Kidney (tissue), 13 donors: ENCODE measurements at regions not wholly inside any gene's neighbourhood (a gene's known extent, or its start where the extent isn't known, plus 50 kb on each side); places are given as distances from the start of the nearest gene placed in this dataset.

Experiments
- DNase-seq, 5 donors: peaks; one replicate each; pipeline ENCODE4 v3.0.0-alpha.2; 2013 to 2020
- FAIRE-seq: peaks from 2 replicates; lab custom pipeline; 2012; peaks lifted over from hg19 to GRCh38; lab: Jason Lieb, UNC
- H3K27ac ChIP-seq, 2 donors: one replicate each; pipeline ENCODE4 v1.7.0; 2013; ENCODE audit warnings: low read depth in 2 of 2, low read length in 2 of 2, inconsistent platforms in 1 of 2
- H3K27me3 ChIP-seq: one replicate; pipeline ENCODE4 v1.7.1; 2013; ENCODE audit warnings: low read length, inconsistent platforms; ENCODE audit not compliant: control insufficient read depth, insufficient read depth
- H3K36me3 ChIP-seq, 3 donors: one replicate each; pipeline versions ENCODE4 v1.7.0 to v1.7.1; 2013; ENCODE audit warnings: low read length in 3 of 3, control low read depth in 1 of 3, inconsistent platforms in 1 of 3; ENCODE audit not compliant: insufficient read depth in 3 of 3, control insufficient read depth in 2 of 3
- H3K4me1 ChIP-seq, 3 donors: one replicate each; pipeline versions ENCODE4 v1.7.0 to v1.7.1; 2013; ENCODE audit warnings: low read length in 3 of 3, inconsistent platforms in 1 of 3, low read depth in 1 of 3; ENCODE audit not compliant: control insufficient read depth in 2 of 3, insufficient read depth in 2 of 3
- H3K4me3 ChIP-seq, 3 donors: one replicate each; pipeline versions ENCODE4 v1.7.0 to v1.8.1; 2013; ENCODE audit warnings: low read length in 3 of 3, control low read depth in 1 of 3, inconsistent platforms in 1 of 3
- H3K9ac ChIP-seq, 3 donors: one replicate each; pipeline versions ENCODE4 v1.7.0 to v1.7.1; 2013; ENCODE audit warnings: low read length in 3 of 3, control low read depth in 1 of 3, inconsistent platforms in 1 of 3
- H3K9me3 ChIP-seq, 3 donors: one replicate each; pipeline versions ENCODE4 v1.7.0 to v1.7.1; 2013; ENCODE audit warnings: low read length in 3 of 3, control low read depth in 1 of 3, inconsistent platforms in 1 of 3; ENCODE audit not compliant: control insufficient read depth in 2 of 3, insufficient read depth in 1 of 3
- CTCF ChIP-seq: IDR thresholded peaks from 3 replicates; pipeline ENCODE4 v1.5.1; 2012; ENCODE audit warnings: mild to moderate bottlenecking, moderate library complexity, borderline replicate concordance; ENCODE audit not compliant: insufficient read depth; ENCODE audit errors: extremely low read depth
- intact Hi-C: fragments of 100-400 bp; cut with DNase I; formaldehyde crosslinking; loops from one replicate; pipeline ENCODE4 v1.11.1; 2022
- donor health status: control.
- donor health status: control.
- donor health status: control.
- donor health status: control.
- donor health status: control.
- donor health status: DM: yes; HTN: yes; CAD: no.
- donor health status: Normal renal cell carcinoma (clear cell type).

GRCh38 chr19:30880151-30880550, 469.1 kb downstream of the TSHZ3 start:
- no peak overlapping the region for H3K27ac ChIP-seq
- H3K9ac ChIP-seq, result no peak overlapping the region
- no peaks in the 10 kb centered on the region for H3K36me3 ChIP-seq
- H3K9me3 ChIP-seq, result no peaks in the 10 kb centered on the region
- H3K4me1 ChIP-seq, result no peaks in the 10 kb centered on the region
- DNase-seq (no peak), FAIRE-seq (no peak)
- intact Hi-C loops, result no loop called here
- no peak for TF ChIP-seq CTCF
- H3K27me3 ChIP-seq, result no peaks in the 10 kb centered on the region
- no peak overlapping the region for H3K4me3 ChIP-seq

GRCh38 chr19:30879736-30880135, 469.5 kb downstream of the TSHZ3 start:
- FAIRE-seq (no peak), DNase-seq (no peak)

GRCh38 chr19:30879225-30879624, 470.0 kb downstream of the TSHZ3 start:
- no peak for TF ChIP-seq CTCF
- intact Hi-C loops, result no loop called here
- Histone ChIP-seq H3K27me3 (no peaks in the 10 kb centered on the region), H3K4me3 (no peak overlapping the region), H3K4me1 (no peaks in the 10 kb centered on the region), H3K9me3 (no peaks in the 10 kb centered on the region), H3K27ac (no peak overlapping the region), H3K9ac (no peak overlapping the region), H3K36me3 (no peaks in the 10 kb centered on the region)
- DNase-seq (no peak), FAIRE-seq (no peak)

More at GRCh38 chr19:30879736-30880135, 469.5 kb downstream of the TSHZ3 start:
- H3K4me1 ChIP-seq, result no peaks in the 10 kb centered on the region
- H3K36me3 ChIP-seq, result no peaks in the 10 kb centered on the region
- intact Hi-C loops, result no loop called here
- no peak overlapping the region for H3K4me3 ChIP-seq
- H3K9ac ChIP-seq, result no peak overlapping the region
- H3K27me3 ChIP-seq, result no peaks in the 10 kb centered on the region
- H3K9me3 ChIP-seq, result no peaks in the 10 kb centered on the region
- no peak for TF ChIP-seq CTCF
- H3K27ac ChIP-seq, result no peak overlapping the region

GRCh38 chr19:30878495-30878894, 470.7 kb downstream of the TSHZ3 start:
- DNase-seq, result no peak

More at GRCh38 chr19:30878495-30878894, 470.7 kb downstream of the TSHZ3 start:
- H3K27me3 ChIP-seq, result no peaks in the 10 kb centered on the region
- H3K4me1 ChIP-seq, result no peaks in the 10 kb centered on the region
- H3K4me3 ChIP-seq, result no peak overlapping the region
- no peaks in the 10 kb centered on the region for H3K36me3 ChIP-seq
- intact Hi-C loops, result no loop called here
- TF ChIP-seq CTCF, result no peak
- no peak overlapping the region for H3K9ac ChIP-seq
- FAIRE-seq, result no peak
- H3K9me3 ChIP-seq, result no peaks in the 10 kb centered on the region
- no peak overlapping the region for H3K27ac ChIP-seq
